GM18873 (cell line): ENCODE measurements at regions not wholly inside any gene's neighbourhood (a gene's known extent, or its start where the extent isn't known, plus 50 kb on each side); places are given as distances from the start of the nearest gene placed in this dataset.
"Not testable (repeated sequence)": the region's sequence is repeated elsewhere in the genome, so short reads cannot be mapped to it uniquely, and the experiment has no call there.

ENCODE experiments used
- ATAC-seq: cut with Tn5 transposase; IDR thresholded peaks from one replicate; pipeline ENCODE4 v1.9.1; 2021; ENCODE audit warnings: mild to moderate bottlenecking, moderate library complexity, moderate number of reproducible peaks; ENCODE audit not compliant: unreplicated experiment, low FRiP score

GRCh38 chr13:33542309-33543088 lies 256.9 kb upstream of the STARD13 start:
- ATAC-seq: peak; percentile 87

- ATAC-seq: peak; percentile 2
These were observed 257.5 kb upstream of the STARD13 start for GRCh38 chr13:33543089-33543459.

GRCh38 chr13:33543631-33544265 lies 258.2 kb upstream of the STARD13 start:
- no peak for ATAC-seq

GRCh38 chr13:33544308-33544707 lies 258.8 kb upstream of the STARD13 start:
- no peak for ATAC-seq

- ATAC-seq: no peak
These were observed 259.9 kb upstream of the STARD13 start for GRCh38 chr13:33545492-33545891.

- ATAC-seq: no peak
These were observed 261.5 kb upstream of the STARD13 start for GRCh38 chr13:33547035-33547434.

- no peak for ATAC-seq
These were observed 262.5 kb upstream of the STARD13 start for GRCh38 chr13:33548069-33548468.

GRCh38 chr13:33550276-33550675 lies 264.7 kb upstream of the STARD13 start:
- ATAC-seq: no peak

- ATAC-seq: no peak
These were observed 265.3 kb upstream of the STARD13 start for GRCh38 chr13:33550885-33551284.

GRCh38 chr13:33554919-33555791 lies 262.8 kb upstream of the RFC3 start:
- ATAC-seq: peak; percentile 94

GRCh38 chr13:33556828-33557227 lies 261.1 kb upstream of the RFC3 start:
- ATAC-seq: no peak

GRCh38 chr13:33560726-33561125 lies 257.2 kb upstream of the RFC3 start:
- no peak for ATAC-seq

GRCh38 chr13:33561627-33562026 lies 256.3 kb upstream of the RFC3 start:
- no peak for ATAC-seq

GRCh38 chr13:33571618-33572017 lies 246.3 kb upstream of the RFC3 start:
- ATAC-seq: no peak

GRCh38 chr13:33572322-33572721 lies 245.6 kb upstream of the RFC3 start:
- not testable (repeated sequence) for ATAC-seq

- no peak for ATAC-seq
These were observed 242.6 kb upstream of the RFC3 start for GRCh38 chr13:33575378-33575777.

GRCh38 chr13:33577007-33577406 lies 240.9 kb upstream of the RFC3 start:
- ATAC-seq: no peak

GRCh38 chr13:33578786-33579185 lies 239.2 kb upstream of the RFC3 start:
- ATAC-seq: no peak

- ATAC-seq: no peak
These were observed 235.8 kb upstream of the RFC3 start for GRCh38 chr13:33582121-33582520.

GRCh38 chr13:33583398-33583797 lies 234.6 kb upstream of the RFC3 start:
- no peak for ATAC-seq

- no peak for ATAC-seq
These were observed 227.0 kb upstream of the RFC3 start for GRCh38 chr13:33590936-33591335.
